Neural crest cell (in vitro differentiated cells): ENCODE measurements at regions not wholly inside any gene's neighbourhood (a gene's known extent, or its start where the extent isn't known, plus 50 kb on each side); places are given as distances from the start of the nearest gene placed in this dataset.

Experiments
- DNase-seq: peaks from one replicate; pipeline ENCODE4 v3.0.0; 2021; ENCODE audit warnings: low read depth, mixed read lengths, low spot score
- H3K27ac Mint-ChIP-seq: one replicate; pipeline ENCODE4 v1.8.0; 2021; ENCODE audit warnings: mild to moderate bottlenecking, mixed read lengths; ENCODE audit not compliant: unreplicated experiment
- H3K27me3 Mint-ChIP-seq: 2 replicates; pipeline ENCODE4 v1.8.0; 2021; ENCODE audit warnings: low read depth, mild to moderate bottlenecking, mixed read lengths
- H3K36me3 Mint-ChIP-seq: 2 replicates; pipeline ENCODE4 v1.8.0; 2021; ENCODE audit warnings: low read depth, mild to moderate bottlenecking, mixed read lengths
- H3K4me1 Mint-ChIP-seq: 2 replicates; pipeline ENCODE4 v1.8.0; 2021; ENCODE audit warnings: mixed read lengths
- H3K4me3 Mint-ChIP-seq: one replicate; pipeline ENCODE4 v1.8.0; 2021; ENCODE audit warnings: mild to moderate bottlenecking, mixed read lengths
- H3K9me3 Mint-ChIP-seq: 2 replicates; pipeline ENCODE4 v1.8.0; 2021; ENCODE audit warnings: mixed read lengths
- TF ChIP-seq, protein P1 (sequence below): fragments of 200-600 bp; sonication (generic); conservative IDR thresholded peaks from 2 replicates; pipeline ENCODE4 v1.5.0; 2021; ENCODE audit warnings: antibody characterized with exemption, mild to moderate bottlenecking

DNA sequence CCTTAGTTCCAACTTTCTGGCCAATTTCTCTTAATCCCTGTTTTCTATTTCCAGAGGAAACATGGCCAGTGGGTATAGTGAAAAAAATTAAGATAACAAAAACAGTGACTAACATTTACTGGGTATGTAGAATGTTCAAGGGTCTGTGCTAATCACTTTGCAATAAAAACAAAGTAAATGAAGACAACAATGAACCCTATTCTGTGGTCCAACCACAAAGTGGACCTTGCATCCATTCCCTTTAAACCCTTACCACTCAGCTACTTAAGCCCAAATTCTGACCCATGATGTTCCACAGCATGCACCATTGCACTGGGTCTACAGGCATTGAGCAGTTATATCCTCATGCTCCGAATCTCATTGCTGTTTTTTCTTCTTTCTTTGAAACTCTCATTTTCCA lies 179.9 kb upstream of the PRKCQ start:
- no peak overlapping the region for H3K27ac Mint-ChIP-seq
- peaks cover 24% of the 10 kb centered on the region for H3K27me3 Mint-ChIP-seq
- no peak for DNase-seq
- peaks cover 7% of the 10 kb centered on the region for H3K9me3 Mint-ChIP-seq
- TF ChIP-seq, protein P1, sequence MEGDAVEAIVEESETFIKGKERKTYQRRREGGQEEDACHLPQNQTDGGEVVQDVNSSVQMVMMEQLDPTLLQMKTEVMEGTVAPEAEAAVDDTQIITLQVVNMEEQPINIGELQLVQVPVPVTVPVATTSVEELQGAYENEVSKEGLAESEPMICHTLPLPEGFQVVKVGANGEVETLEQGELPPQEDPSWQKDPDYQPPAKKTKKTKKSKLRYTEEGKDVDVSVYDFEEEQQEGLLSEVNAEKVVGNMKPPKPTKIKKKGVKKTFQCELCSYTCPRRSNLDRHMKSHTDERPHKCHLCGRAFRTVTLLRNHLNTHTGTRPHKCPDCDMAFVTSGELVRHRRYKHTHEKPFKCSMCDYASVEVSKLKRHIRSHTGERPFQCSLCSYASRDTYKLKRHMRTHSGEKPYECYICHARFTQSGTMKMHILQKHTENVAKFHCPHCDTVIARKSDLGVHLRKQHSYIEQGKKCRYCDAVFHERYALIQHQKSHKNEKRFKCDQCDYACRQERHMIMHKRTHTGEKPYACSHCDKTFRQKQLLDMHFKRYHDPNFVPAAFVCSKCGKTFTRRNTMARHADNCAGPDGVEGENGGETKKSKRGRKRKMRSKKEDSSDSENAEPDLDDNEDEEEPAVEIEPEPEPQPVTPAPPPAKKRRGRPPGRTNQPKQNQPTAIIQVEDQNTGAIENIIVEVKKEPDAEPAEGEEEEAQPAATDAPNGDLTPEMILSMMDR: no peak
- peaks cover 10% of the 10 kb centered on the region for H3K4me1 Mint-ChIP-seq
- H3K4me3 Mint-ChIP-seq: no peak overlapping the region
- H3K36me3 Mint-ChIP-seq: peaks cover 3% of the 10 kb centered on the region

- TF ChIP-seq, protein P1: no peak
- H3K4me1 Mint-ChIP-seq: peaks cover 4% of the 10 kb centered on the region
- no peak for DNase-seq
- H3K4me3 Mint-ChIP-seq: no peak overlapping the region
- peaks cover 3% of the 10 kb centered on the region for H3K36me3 Mint-ChIP-seq
- H3K27me3 Mint-ChIP-seq: peaks cover 42% of the 10 kb centered on the region
- H3K9me3 Mint-ChIP-seq: peaks cover 7% of the 10 kb centered on the region
- no peak overlapping the region for H3K27ac Mint-ChIP-seq
Measured at GRCh38 chr10:6757158-6757557, 177.1 kb upstream of the PRKCQ start.

- Mint-ChIP-seq H3K27ac (no peak overlapping the region), H3K9me3 (peaks cover 7% of the 10 kb centered on the region), H3K4me1 (peaks cover 4% of the 10 kb centered on the region), H3K27me3 (peaks cover 45% of the 10 kb centered on the region), H3K36me3 (peaks cover 3% of the 10 kb centered on the region), H3K4me3 (no peak overlapping the region)
- DNase-seq: no peak
- TF ChIP-seq, protein P1: no peak
Measured at GRCh38 chr10:6756716-6757115, 176.6 kb upstream of the PRKCQ start.

DNA sequence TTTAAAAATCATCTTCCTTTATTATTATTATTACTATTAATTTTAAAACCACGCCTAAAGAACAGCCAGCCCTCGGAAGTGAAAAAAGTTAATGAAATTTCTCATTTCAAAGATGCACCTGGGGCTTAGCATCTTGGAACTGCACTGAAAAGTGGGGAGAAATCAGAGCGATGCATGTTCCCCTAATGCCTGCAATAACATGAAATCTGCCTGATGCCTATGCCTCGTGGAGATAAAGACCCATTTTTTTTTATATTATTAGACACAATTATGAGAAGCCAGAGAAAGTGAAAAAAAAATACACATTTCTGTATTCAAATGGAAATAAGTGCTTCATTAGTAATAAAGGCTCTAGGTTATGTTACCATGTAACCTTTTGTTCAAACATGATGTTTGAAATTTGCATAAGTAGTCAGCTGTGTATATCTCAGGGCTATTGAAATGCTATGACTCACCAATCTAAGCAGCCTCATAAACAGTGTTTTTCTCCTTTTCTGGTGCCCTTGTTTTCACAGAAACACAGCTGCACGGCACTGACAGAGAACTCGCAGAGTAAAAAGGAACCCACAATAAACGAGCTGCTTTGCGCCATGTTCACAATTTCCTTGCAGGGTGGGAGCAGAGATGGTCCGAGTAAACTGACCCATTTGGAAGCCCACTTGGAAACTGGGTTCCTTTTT lies 175.8 kb upstream of the PRKCQ start:
- no peak for DNase-seq
- Mint-ChIP-seq H3K4me3 (no peak overlapping the region), H3K27me3 (peaks cover 51% of the 10 kb centered on the region), H3K4me1 (peaks cover 4% of the 10 kb centered on the region), H3K27ac (no peak overlapping the region), H3K36me3 (peaks cover 3% of the 10 kb centered on the region), H3K9me3 (peaks cover 4% of the 10 kb centered on the region)
- TF ChIP-seq, protein P1: no peak

DNA sequence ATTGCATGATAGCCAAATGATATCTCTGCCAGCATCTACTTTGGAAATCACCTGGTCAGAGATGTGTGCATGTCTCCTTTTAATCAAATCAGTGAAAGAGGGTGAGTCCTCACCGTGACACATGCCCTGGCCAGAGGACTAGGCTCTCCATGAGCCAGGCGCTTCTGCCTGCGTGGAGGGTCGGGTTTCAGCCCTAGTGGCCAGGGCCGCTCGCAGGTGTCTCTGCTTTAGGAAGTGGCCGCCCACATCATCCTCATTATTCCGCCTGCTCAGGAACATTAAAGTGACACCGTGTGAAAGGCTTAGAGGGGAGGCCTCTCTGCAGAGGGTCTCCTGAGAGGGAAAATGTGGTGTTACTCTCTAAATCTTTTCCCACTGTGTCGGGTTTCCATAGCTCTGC lies 173.6 kb upstream of the PRKCQ start:
- H3K27ac Mint-ChIP-seq: no peak overlapping the region

More for the DNA sequence above, 173.6 kb upstream of the PRKCQ start:
- Mint-ChIP-seq H3K9me3 (peaks cover 4% of the 10 kb centered on the region), H3K36me3 (no peaks in the 10 kb centered on the region), H3K4me3 (no peak overlapping the region), H3K27me3 (peaks cover 49% of the 10 kb centered on the region), H3K4me1 (peaks cover 4% of the 10 kb centered on the region)
- DNase-seq: no peak
- TF ChIP-seq, protein P1: no peak
